ENCODE measurements at regions not wholly inside any gene's neighbourhood (a gene's known extent, or its start where the extent isn't known, plus 50 kb on each side); places are given as distances from the start of the nearest gene placed in this dataset.
A peak's percentile ranks its signal among the peaks of the same experiment; 100 is the strongest.
"Not testable (repeated sequence)": the region's sequence is repeated elsewhere in the genome, so short reads cannot be mapped to it uniquely, and the experiment has no call there.

GRCh38 chr14:105635560-105635959 lies 109.2 kb downstream of the TMEM121 start:
- TF ChIP-seq CTCF (IDR thresholded peaks at IDR 0.05; ENCODE audit: insufficient read depth, low read depth, low read length, missing control alignments) = no peak
- no peak for DNase-seq (ENCODE audit: low read depth)
- no peak overlapping the region for H3K4me3 ChIP-seq (ENCODE audit: low read depth, low read length)

DNA sequence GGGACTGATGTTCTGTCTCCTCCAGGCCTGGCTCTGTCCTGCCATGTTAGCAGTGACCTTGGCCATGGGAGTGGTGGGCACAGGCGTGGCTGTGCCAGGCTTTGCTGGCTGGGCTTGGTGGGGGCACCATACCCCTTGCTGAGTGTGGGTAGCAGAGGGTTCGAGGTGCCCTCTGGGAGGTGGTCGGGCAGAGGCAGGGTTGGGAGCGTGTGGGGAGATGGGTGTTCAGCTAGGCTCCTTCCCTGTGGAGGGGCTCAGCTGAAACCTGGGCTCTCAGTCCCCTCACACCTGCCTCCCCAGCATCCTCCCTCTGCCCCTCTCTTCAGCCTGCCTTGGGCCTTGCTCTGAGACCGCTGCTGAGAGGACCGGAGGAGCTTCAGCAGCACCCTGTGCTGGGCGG lies 109.6 kb downstream of the TMEM121 start:
- not testable (repeated sequence) for H3K4me3 ChIP-seq (ENCODE audit: low read depth, low read length); DNase-seq (ENCODE audit: low read depth)

DNA sequence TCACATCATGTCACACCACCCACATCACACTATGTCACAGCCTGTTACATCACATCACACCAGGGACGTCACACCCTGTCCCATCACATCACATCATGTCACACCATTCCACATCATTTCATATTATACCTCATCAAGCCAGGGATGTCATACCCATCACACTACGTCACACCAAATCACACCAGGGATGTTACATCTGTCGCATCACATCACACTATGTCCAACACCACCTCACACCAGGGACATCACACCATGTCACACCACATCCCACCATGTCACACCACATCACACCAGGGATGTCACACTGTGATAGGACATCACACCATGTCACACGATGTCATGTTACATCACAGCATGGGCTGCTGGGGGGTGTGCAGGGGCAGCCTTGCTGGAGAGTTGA lies 110.6 kb downstream of the TMEM121 start:
- H3K4me3 ChIP-seq (ENCODE audit: low read depth, low read length) = no peak overlapping the region
- no peak for DNase-seq (ENCODE audit: low read depth)
- no peak for TF ChIP-seq CTCF (IDR thresholded peaks at IDR 0.05; ENCODE audit: insufficient read depth, low read depth, low read length, missing control alignments)

- H3K4me3 ChIP-seq (ENCODE audit: low read depth, low read length); DNase-seq (ENCODE audit: low read depth): not testable (repeated sequence)
Observed at GRCh38 chr14:105637345-105637744, 111.0 kb downstream of the TMEM121 start.

- not testable (repeated sequence) for DNase-seq (ENCODE audit: low read depth); H3K4me3 ChIP-seq (ENCODE audit: low read depth, low read length)
Observed at GRCh38 chr14:105639969-105640931, 113.9 kb downstream of the TMEM121 start.

DNA sequence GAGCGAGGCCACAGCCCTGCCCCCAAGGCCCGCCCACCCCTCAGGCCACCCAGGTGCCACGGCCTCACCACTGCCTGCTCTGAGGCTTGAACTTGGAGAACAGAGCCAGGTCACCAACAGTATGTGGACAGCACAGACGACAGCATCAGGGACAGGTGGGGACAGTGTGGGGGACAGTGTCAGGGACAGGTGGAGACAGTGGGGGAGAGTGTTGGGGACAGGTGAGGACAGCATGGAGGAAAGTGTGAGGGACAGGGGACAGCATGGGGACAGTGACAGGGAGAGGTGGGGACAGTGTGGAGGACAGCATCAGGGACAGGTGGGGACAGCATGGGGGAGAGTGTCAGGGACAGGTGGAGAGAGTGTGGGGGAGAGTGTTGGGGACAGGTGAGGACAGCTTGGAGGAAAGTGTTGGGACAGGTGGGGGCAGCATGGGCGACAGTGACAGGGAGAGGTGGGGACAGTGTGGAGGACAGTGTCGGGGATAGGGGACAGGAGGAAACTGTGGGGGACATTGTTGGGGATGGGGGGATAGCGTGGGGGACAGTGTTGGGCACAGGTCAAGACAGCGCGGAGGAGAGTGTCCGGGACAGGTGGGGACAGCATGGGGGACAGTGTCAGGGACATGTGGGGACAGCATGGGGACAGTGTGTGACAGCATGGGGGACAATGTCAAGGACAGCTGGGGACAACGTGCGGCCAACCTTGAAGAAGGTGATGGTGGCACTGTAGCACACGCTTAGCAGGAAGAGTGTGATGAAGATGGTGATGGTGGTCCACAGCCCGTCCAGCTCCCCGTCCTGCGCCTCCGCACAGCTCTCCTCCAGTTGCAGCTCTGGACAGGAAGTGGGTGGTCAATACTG lies 114.9 kb downstream of the TMEM121 start:
- DNase-seq (ENCODE audit: low read depth) = no peak
- no peak for TF ChIP-seq CTCF (IDR thresholded peaks at IDR 0.05; ENCODE audit: insufficient read depth, low read depth, low read length, missing control alignments)
- no peak overlapping the region for H3K4me3 ChIP-seq (ENCODE audit: low read depth, low read length)

DNA sequence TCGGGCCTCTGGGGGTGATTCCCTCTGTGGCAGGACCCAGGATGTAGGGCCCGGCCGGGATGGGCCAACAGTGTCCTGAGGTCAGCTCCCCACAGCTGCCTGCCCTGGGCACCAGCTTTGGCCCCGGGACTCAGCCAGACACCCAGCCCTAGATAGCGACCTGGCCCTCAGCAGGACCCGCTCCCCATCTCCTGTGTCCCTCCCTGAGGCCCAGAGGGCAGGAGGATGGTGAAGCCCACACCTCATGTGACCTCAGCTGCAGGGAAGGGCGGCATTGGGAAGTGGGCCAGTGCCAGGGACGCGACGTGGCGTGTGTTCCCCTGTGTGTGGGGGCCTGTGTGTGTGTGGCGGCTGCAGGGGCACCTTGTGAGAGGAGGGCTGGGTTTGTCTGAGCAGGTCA lies 115.6 kb downstream of the TMEM121 start:
- not testable (repeated sequence) for DNase-seq (ENCODE audit: low read depth); H3K4me3 ChIP-seq (ENCODE audit: low read depth, low read length)

DNA sequence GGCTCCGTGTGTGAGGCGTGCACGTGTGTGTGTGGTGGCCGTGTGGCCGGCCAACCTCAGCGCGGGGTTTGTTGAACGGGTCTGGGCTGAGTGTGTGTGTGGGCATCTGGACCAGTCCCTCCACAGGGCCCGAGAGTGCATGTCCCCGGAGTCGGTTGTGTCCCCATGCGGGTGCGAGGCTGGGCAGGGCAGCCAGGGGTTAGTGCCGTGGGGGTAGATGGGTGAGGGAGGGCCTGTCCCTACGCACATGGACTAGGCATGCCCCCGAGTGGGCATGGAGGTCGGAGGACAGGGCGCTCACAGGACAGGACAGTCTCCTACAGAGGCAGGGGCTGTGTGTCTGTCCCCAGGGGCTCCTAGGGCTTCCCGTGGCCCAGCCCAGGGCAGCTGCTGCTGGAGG lies 116.1 kb downstream of the TMEM121 start:
- not testable (repeated sequence) for H3K4me3 ChIP-seq (ENCODE audit: low read depth, low read length); DNase-seq (ENCODE audit: low read depth)

- DNase-seq (ENCODE audit: low read depth); H3K4me3 ChIP-seq (ENCODE audit: low read depth, low read length): not testable (repeated sequence)
Observed at GRCh38 chr14:105643406-105644052, 117.1 kb downstream of the TMEM121 start.

- not testable (repeated sequence) for H3K4me3 ChIP-seq (ENCODE audit: low read depth, low read length); DNase-seq (ENCODE audit: low read depth)
Observed at GRCh38 chr14:105644053-105644435, 117.7 kb downstream of the TMEM121 start.

DNA sequence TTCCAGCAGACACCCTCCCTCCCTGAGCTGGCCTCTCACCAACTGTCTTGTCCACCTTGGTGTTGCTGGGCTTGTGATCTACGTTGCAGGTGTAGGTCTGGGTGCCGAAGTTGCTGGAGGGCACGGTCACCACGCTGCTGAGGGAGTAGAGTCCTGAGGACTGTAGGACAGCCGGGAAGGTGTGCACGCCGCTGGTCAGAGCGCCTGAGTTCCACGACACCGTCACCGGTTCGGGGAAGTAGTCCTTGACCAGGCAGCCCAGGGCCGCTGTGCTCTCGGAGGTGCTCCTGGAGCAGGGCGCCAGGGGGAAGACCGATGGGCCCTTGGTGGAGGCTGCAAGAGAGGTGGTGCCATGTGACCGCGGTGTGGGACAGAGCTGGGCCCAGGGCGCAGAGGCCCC lies 118.1 kb downstream of the TMEM121 start:
- not testable (repeated sequence) for H3K4me3 ChIP-seq (ENCODE audit: low read depth, low read length); DNase-seq (ENCODE audit: low read depth)

GRCh38 chr14:105644891-105645290 lies 118.5 kb downstream of the TMEM121 start:
- not testable (repeated sequence) for H3K4me3 ChIP-seq (ENCODE audit: low read depth, low read length); DNase-seq (ENCODE audit: low read depth)

- peak overlapping the region; percentile 89 for H3K4me3 ChIP-seq (ENCODE audit: low read depth, low read length)
- not testable (repeated sequence) for DNase-seq (ENCODE audit: low read depth)
Observed at GRCh38 chr14:105645389-105645788, 119.0 kb downstream of the TMEM121 start.
